Small intestine (tissue), 7 donors: ENCODE measurements at regions not wholly inside any gene's neighbourhood (a gene's known extent, or its start where the extent isn't known, plus 50 kb on each side); places are given as distances from the start of the nearest gene placed in this dataset.
A peak's percentile ranks its signal among the peaks of the same experiment; 100 is the strongest.

Experiments used
- DNase-seq, 2 donors: peaks; one replicate each; pipeline versions ENCODE4 v3.0.0 to v3.0.0-alpha.2; 2013
- FAIRE-seq: peaks from 2 replicates; lab custom pipeline; 2012; peaks lifted over from hg19 to GRCh38; lab: Jason Lieb, UNC
- H3K27ac ChIP-seq, 3 donors: one replicate each; pipeline ENCODE4 v1.5.1; 2013; ENCODE audit warnings: low read length in 2 of 3, mild to moderate bottlenecking in 2 of 3, control low read depth in 1 of 3, inconsistent platforms in 1 of 3, low read depth in 1 of 3, moderate library complexity in 1 of 3
- H3K27me3 ChIP-seq, 3 donors: one replicate each; pipeline ENCODE4 v1.6.1; 2013; ENCODE audit warnings: low read length in 3 of 3, inconsistent platforms in 1 of 3; ENCODE audit not compliant: control insufficient read depth in 3 of 3, insufficient read depth in 3 of 3
- H3K36me3 ChIP-seq, 3 donors: one replicate each; pipeline ENCODE4 v1.6.1; 2013; ENCODE audit warnings: low read length in 3 of 3, inconsistent platforms in 1 of 3, low read depth in 1 of 3, mild to moderate bottlenecking in 1 of 3, moderate library complexity in 1 of 3; ENCODE audit not compliant: control insufficient read depth in 3 of 3, insufficient read depth in 2 of 3
- H3K4me1 ChIP-seq, 3 donors: one replicate each; pipeline ENCODE4 v1.6.1; 2013; ENCODE audit warnings: low read length in 2 of 3, inconsistent platforms in 1 of 3, low read depth in 1 of 3, mild to moderate bottlenecking in 1 of 3, moderate library complexity in 1 of 3; ENCODE audit not compliant: control insufficient read depth in 3 of 3, insufficient read depth in 2 of 3
- H3K4me3 ChIP-seq, 3 donors: one replicate each; pipeline ENCODE4 v1.5.1; 2013; ENCODE audit warnings: low read length in 3 of 3, control low read depth in 1 of 3, inconsistent platforms in 1 of 3, low read depth in 1 of 3, mild to moderate bottlenecking in 1 of 3, moderate library complexity in 1 of 3
- H3K9me3 ChIP-seq, 2 donors: one replicate each; pipeline ENCODE4 v1.6.1; 2013; ENCODE audit warnings: low read depth in 1 of 2, low read length in 1 of 2; ENCODE audit not compliant: control insufficient read depth in 2 of 2, insufficient read depth in 1 of 2
- WGBS, 3 donors: extraction: QIAGEN DNeasy Blood & Tissue Kit; methylation state at CpG; one replicate each; pipeline ENCODE4 v1.1.7; 2013; 5-methylcytosine and 5-hydroxymethylcytosine counted together
- donor health status: healthy with polysubstance abuse.
- donor health status: control.
- donor health status: control.
- donor health status: Bipolar disorder and iron deficiency.
- donor health status: healthy.

DNA sequence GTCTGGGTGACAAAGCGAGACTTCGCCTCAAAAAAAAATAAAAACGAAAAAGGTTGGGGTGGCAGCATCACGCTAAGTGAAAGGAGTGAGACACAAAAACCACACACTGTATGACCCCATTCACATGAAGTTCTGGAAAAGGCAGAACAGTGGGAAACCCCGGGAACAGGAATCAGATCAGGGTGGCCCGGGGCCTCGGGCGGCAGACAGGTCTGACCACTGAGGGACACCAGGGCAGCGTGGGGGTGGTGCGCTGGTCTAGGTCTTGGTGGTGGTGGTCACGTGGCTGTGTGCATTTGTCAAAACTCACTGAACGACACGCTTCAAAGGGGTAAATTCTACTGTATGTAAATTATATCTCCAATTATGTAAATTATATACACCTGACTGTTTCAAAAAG is 79.7 kb upstream of the PRR20G start:
- Histone ChIP-seq H3K27me3 (peaks cover 0 to 10% (median 6%) of the 10 kb centered on the region in 3 donors), H3K27ac (no peak overlapping the region), H3K4me1 (no peaks in the 10 kb centered on the region), H3K36me3 (no peaks in the 10 kb centered on the region), H3K9me3 (no peaks in the 10 kb centered on the region), H3K4me3 (no peak overlapping the region)
- DNase-seq (no peak), FAIRE-seq (no peak)
- 83 to 86% (median 83%) methylated on average over 13 of the region's 13 CpGs for WGBS, 3 donors

DNA sequence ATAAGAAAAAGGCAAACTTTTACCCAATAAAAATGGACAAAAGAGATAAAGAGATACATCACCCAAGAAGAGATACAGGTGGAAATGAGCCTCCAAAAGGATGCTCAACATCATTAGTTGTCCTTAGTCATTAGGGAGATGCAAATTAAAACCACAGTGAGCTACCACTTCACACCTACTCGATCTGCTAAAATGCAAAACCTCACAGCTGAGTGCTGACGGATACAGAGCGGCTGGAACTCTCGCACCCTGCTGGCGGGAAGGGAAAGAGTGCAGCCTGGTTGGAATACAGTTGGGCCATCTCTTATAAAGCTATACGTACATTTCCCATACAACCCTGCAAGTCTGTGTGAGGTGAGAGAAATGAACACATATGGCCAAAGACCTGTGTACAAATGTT is 78.5 kb upstream of the PRR20G start:
- FAIRE-seq: no peak
- peaks cover 0 to 10% (median 6%) of the 10 kb centered on the region in 3 donors for H3K27me3 ChIP-seq
- no peaks in the 10 kb centered on the region for H3K36me3 ChIP-seq
- no peak overlapping the region for H3K4me3 ChIP-seq
- H3K9me3 ChIP-seq: no peaks in the 10 kb centered on the region
- H3K4me1 ChIP-seq: no peaks in the 10 kb centered on the region
- DNase-seq: peak in 1 of 2 donors; percentile 7
- H3K27ac ChIP-seq: no peak overlapping the region
- 16 to 34% (median 25%) methylated on average over 6 of the region's 6 CpGs for WGBS, 3 donors

- Histone ChIP-seq H3K9me3 (no peaks in the 10 kb centered on the region), H3K36me3 (no peaks in the 10 kb centered on the region), H3K4me1 (no peaks in the 10 kb centered on the region), H3K27ac (no peak overlapping the region), H3K4me3 (no peak overlapping the region), H3K27me3 (peaks cover 0 to 10% (median 6%) of the 10 kb centered on the region in 3 donors)
- DNase-seq (peak in 1 of 2 donors; percentile 10), FAIRE-seq (no peak)
- 45 to 66% (median 58%) methylated on average over 7 of the region's 7 CpGs for WGBS, 3 donors
These were observed 77.4 kb upstream of the PRR20G start for GRCh38 chr3:127365163-127365798.

GRCh38 chr3:127363891-127364290 is 76.0 kb upstream of the PRR20G start:
- WGBS, 3 donors: 83 to 86% (median 83%) methylated on average over 3 of the region's 3 CpGs
- DNase-seq: no peak
- peaks cover 0 to 10% (median 6%) of the 10 kb centered on the region in 3 donors for H3K27me3 ChIP-seq
- H3K4me1 ChIP-seq: no peaks in the 10 kb centered on the region
- no peak overlapping the region for H3K27ac ChIP-seq
- no peak for FAIRE-seq
- H3K9me3 ChIP-seq: no peaks in the 10 kb centered on the region
- no peaks in the 10 kb centered on the region for H3K36me3 ChIP-seq
- H3K4me3 ChIP-seq: no peak overlapping the region

DNA sequence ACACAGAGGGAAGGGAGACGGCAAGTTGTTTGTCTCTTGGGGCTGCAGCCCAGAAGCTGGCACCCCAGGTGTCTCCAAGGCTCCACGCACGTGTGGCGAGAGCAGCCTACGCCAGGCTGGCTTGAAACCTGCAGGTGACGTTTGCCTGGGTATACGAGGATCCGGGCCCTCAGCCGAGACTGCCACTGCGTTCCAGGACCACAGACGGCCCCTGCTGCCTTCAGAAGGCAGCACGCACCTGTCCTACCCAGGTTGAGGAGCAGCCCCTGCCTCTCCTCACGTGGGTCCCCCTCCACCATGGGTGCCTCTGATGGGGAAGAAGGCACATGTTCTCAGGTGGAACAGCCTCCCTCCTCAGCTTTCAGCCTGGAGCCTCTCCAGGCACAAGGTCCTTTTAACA is 75.3 kb upstream of the PRR20G start:
- Histone ChIP-seq H3K4me3 (no peak overlapping the region), H3K4me1 (no peaks in the 10 kb centered on the region), H3K27ac (no peak overlapping the region), H3K27me3 (peaks cover 0 to 4% (median 3%) of the 10 kb centered on the region in 3 donors), H3K9me3 (no peaks in the 10 kb centered on the region), H3K36me3 (no peaks in the 10 kb centered on the region)
- FAIRE-seq (no peak), DNase-seq (no peak)
- 37 to 62% (median 55%) methylated on average over 13 of the region's 13 CpGs for WGBS, 3 donors

- whole genome bisulfite sequencing, 3 donors: 75 to 81% (median 80%) methylated on average over 7 of the region's 7 CpGs
- no peak for DNase-seq
These were observed 72.8 kb upstream of the PRR20G start for GRCh38 chr3:127360647-127361046.

DNA sequence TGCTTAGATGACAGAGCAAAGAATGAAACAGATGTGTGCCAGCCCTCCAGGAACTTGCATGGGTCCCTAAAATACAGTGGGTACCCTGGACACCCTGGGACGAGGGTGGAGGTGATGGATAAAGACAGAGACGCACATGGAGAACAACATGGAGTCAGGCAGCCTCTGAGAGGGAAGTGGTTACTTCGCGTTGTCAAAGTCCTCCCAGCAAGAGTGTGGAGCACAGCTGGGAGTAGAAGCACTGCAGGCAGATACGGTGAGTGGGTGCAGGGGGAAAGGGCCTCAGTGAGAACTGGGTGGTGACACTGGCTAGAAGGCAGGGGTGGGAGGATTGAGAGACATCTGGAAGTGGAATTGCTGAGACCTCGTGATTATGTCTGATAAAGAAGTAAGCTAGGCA is 70.8 kb upstream of the PRR20G start:
- Histone ChIP-seq H3K27ac (no peak overlapping the region), H3K4me1 (no peaks in the 10 kb centered on the region), H3K9me3 (peaks cover 0 to 15% of the 10 kb centered on the region in 2 donors), H3K36me3 (no peaks in the 10 kb centered on the region), H3K4me3 (no peak overlapping the region), H3K27me3 (peaks cover 0 to 2% (median 0%) of the 10 kb centered on the region in 3 donors)
- 73 to 76% (median 75%) methylated on average over 6 of the region's 6 CpGs for WGBS, 3 donors
- FAIRE-seq: no peak
- no peak for DNase-seq

More at GRCh38 chr3:127360647-127361046, 72.8 kb upstream of the PRR20G start:
- FAIRE-seq: no peak
- Histone ChIP-seq H3K4me3 (no peak overlapping the region), H3K27me3 (peaks cover 0 to 5% (median 0%) of the 10 kb centered on the region in 3 donors), H3K9me3 (peaks cover 0 to 13% of the 10 kb centered on the region in 2 donors), H3K36me3 (no peaks in the 10 kb centered on the region), H3K27ac (no peak overlapping the region), H3K4me1 (no peaks in the 10 kb centered on the region)

- peaks cover 0 to 15% of the 10 kb centered on the region in 2 donors for H3K9me3 ChIP-seq
- 53 to 81% (median 70%) methylated on average over 2 of the region's 2 CpGs for WGBS, 3 donors
- no peak overlapping the region for H3K4me3 ChIP-seq
- DNase-seq: no peak
- no peak overlapping the region for H3K27ac ChIP-seq
- H3K27me3 ChIP-seq: peaks cover 0 to 4% (median 0%) of the 10 kb centered on the region in 3 donors
- no peaks in the 10 kb centered on the region for H3K4me1 ChIP-seq
- FAIRE-seq: no peak
- no peaks in the 10 kb centered on the region for H3K36me3 ChIP-seq
These were observed 68.5 kb upstream of the PRR20G start for GRCh38 chr3:127356381-127356780.

GRCh38 chr3:127354761-127355160 is 66.9 kb upstream of the PRR20G start:
- Histone ChIP-seq H3K4me1 (no peaks in the 10 kb centered on the region), H3K27ac (no peak overlapping the region), H3K36me3 (no peaks in the 10 kb centered on the region), H3K27me3 (peaks cover 0 to 7% (median 0%) of the 10 kb centered on the region in 3 donors), H3K4me3 (no peak overlapping the region), H3K9me3 (peaks cover 0 to 15% of the 10 kb centered on the region in 2 donors)
- FAIRE-seq: no peak
- no peak for DNase-seq
- 69 to 77% (median 71%) methylated on average over 3 of the region's 3 CpGs for WGBS, 3 donors
